Ascending aorta (tissue), 2 donors: ENCODE measurements at regions not wholly inside any gene's neighbourhood (a gene's known extent, or its start where the extent isn't known, plus 50 kb on each side); places are given as distances from the start of the nearest gene placed in this dataset.

Source experiments
- DNase-seq, 2 donors: peaks; one replicate each; pipeline ENCODE4 v3.0.0-alpha.2; 2019; ENCODE audit warnings: low spot score in 2 of 2
- H3K27ac ChIP-seq, 2 donors: fragments of 200-600 bp; sonication (generic); one replicate each; pipeline ENCODE4 v1.5.1; 2016 to 2017; ENCODE audit warnings: mild to moderate bottlenecking in 1 of 2
- H3K27me3 ChIP-seq: fragments of 200-600 bp; sonication (generic); one replicate; pipeline ENCODE4 v1.5.1; 2017
- H3K36me3 ChIP-seq, 2 donors: fragments of 200-600 bp; sonication (generic); one replicate each; pipeline ENCODE4 v1.5.1; 2016
- H3K4me1 ChIP-seq, 2 donors: fragments of 200-600 bp; sonication (generic); one replicate each; pipeline ENCODE4 v1.5.1; 2016 to 2017; ENCODE audit warnings: mild to moderate bottlenecking in 1 of 2
- H3K4me3 ChIP-seq, 2 donors: fragments of 200-600 bp; sonication (generic); one replicate each; pipeline ENCODE4 v1.5.1; 2016 to 2017; ENCODE audit warnings: mild to moderate bottlenecking in 1 of 2
- H3K9me3 ChIP-seq, 2 donors: fragments of 200-600 bp; sonication (generic); one replicate each; pipeline ENCODE4 v1.5.1; 2016
- CTCF ChIP-seq, 3 experiments: fragments of 200-600 bp in 2 of 3; fragments of 450-650 bp in 1 of 3; sonication (generic) in 2 of 3; IDR thresholded peaks; one replicate each; pipeline ENCODE4 v1.5.1; 2016 to 2019; ENCODE audit warnings: antibody characterized with exemption in 3 of 3, mild to moderate bottlenecking in 1 of 3, moderate library complexity in 1 of 3
- intact Hi-C: fragments of 100-400 bp; cut with DNase I; formaldehyde crosslinking; loops from one replicate; pipeline ENCODE4 v1.15.1; 2023

GRCh38 chr18:8458546-8459215 lies 150.6 kb upstream of the RAB12 start:
- Histone ChIP-seq H3K4me1 (no peaks in the 10 kb centered on the region), H3K9me3 (no peaks in the 10 kb centered on the region), H3K36me3 (no peaks in the 10 kb centered on the region), H3K27ac (no peak overlapping the region), H3K4me3 (no peak overlapping the region), H3K27me3 (no peaks in the 10 kb centered on the region)
- intact Hi-C loops = no loop called here
- TF ChIP-seq CTCF (IDR thresholded peaks at IDR 0.05) = no peak
- no peak for DNase-seq

- H3K27me3 ChIP-seq = no peaks in the 10 kb centered on the region
- TF ChIP-seq CTCF (IDR thresholded peaks at IDR 0.05) = no peak
- DNase-seq = no peak
- no peaks in the 10 kb centered on the region for H3K4me1 ChIP-seq
- H3K9me3 ChIP-seq = no peaks in the 10 kb centered on the region
- no peaks in the 10 kb centered on the region for H3K36me3 ChIP-seq
- H3K27ac ChIP-seq = no peak overlapping the region
- H3K4me3 ChIP-seq = no peak overlapping the region
- intact Hi-C loops = no loop called here
Measured at GRCh38 chr18:8460748-8461147, 148.5 kb upstream of the RAB12 start.

- intact Hi-C loops = no loop called here
- TF ChIP-seq CTCF (IDR thresholded peaks at IDR 0.05) = no peak
- Histone ChIP-seq H3K36me3 (no peaks in the 10 kb centered on the region), H3K4me3 (no peak overlapping the region), H3K27me3 (no peaks in the 10 kb centered on the region), H3K4me1 (no peaks in the 10 kb centered on the region), H3K9me3 (no peaks in the 10 kb centered on the region), H3K27ac (no peak overlapping the region)
- no peak for DNase-seq
Measured at GRCh38 chr18:8461544-8461943, 147.7 kb upstream of the RAB12 start.

GRCh38 chr18:8462651-8463185 lies 146.5 kb upstream of the RAB12 start:
- no peak for DNase-seq
- Histone ChIP-seq H3K4me3 (no peak overlapping the region), H3K9me3 (no peaks in the 10 kb centered on the region), H3K36me3 (no peaks in the 10 kb centered on the region), H3K27me3 (no peaks in the 10 kb centered on the region), H3K4me1 (no peaks in the 10 kb centered on the region), H3K27ac (no peak overlapping the region)
- intact Hi-C loops = no loop called here
- no peak for TF ChIP-seq CTCF (IDR thresholded peaks at IDR 0.05)

GRCh38 chr18:8463791-8464190 lies 145.4 kb upstream of the RAB12 start:
- no peaks in the 10 kb centered on the region for H3K9me3 ChIP-seq
- TF ChIP-seq CTCF (IDR thresholded peaks at IDR 0.05) = no peak
- H3K4me1 ChIP-seq = no peaks in the 10 kb centered on the region
- H3K36me3 ChIP-seq = no peaks in the 10 kb centered on the region
- no peak overlapping the region for H3K27ac ChIP-seq
- no peak overlapping the region for H3K4me3 ChIP-seq
- H3K27me3 ChIP-seq = no peaks in the 10 kb centered on the region
- no peak for DNase-seq
- intact Hi-C loops = no loop called here
